ENCODE measurements at regions not wholly inside any gene's neighbourhood (a gene's known extent, or its start where the extent isn't known, plus 50 kb on each side); places are given as distances from the start of the nearest gene placed in this dataset.

GRCh38 chr13:22561581-22561980 lies 619.2 kb upstream of the SGCG start:
- TF ChIP-seq CTCF (IDR thresholded peaks at IDR 0.05; ENCODE audit: extremely low read depth in 1 of 2, insufficient read depth in 1 of 2, low read depth in 1 of 2, low read length in 2 of 2) = no peak
- TF ChIP-seq EZH2 (IDR thresholded peaks at IDR 0.05; ENCODE audit: borderline replicate concordance, low read depth, low read length, severe bottlenecking) = no peak
- no peak for TF ChIP-seq JUN (IDR thresholded peaks at IDR 0.05; ENCODE audit: borderline replicate concordance, insufficient read depth, insufficient read length, low read depth)
- no peak for TF ChIP-seq MAX (IDR thresholded peaks at IDR 0.05; ENCODE audit: insufficient read depth, insufficient read length)
- no peak for TF ChIP-seq MYC (IDR thresholded peaks at IDR 0.05; ENCODE audit: low read depth, low read length)
- no peak for TF ChIP-seq GATA2 (IDR thresholded peaks at IDR 0.05; ENCODE audit: insufficient read depth, insufficient read length, low read depth, low read length)
- TF ChIP-seq POLR2A (IDR thresholded peaks at IDR 0.05; ENCODE audit: low read depth, low read length) = no peak
- TF ChIP-seq POLR2AphosphoS5 (IDR thresholded peaks at IDR 0.05; ENCODE audit: insufficient read depth, low read depth, low read length) = no peak
- no peak for TF ChIP-seq FOS (IDR thresholded peaks at IDR 0.05; ENCODE audit: borderline replicate concordance, insufficient read depth, low read length)
- Histone ChIP-seq H4K20me1 (replicated peaks; ENCODE audit: control insufficient read depth, extremely low read depth, insufficient read depth, low read length) (no peaks in the 10 kb centered on the region), H3K27me3 (ENCODE audit: control insufficient read depth in 2 of 2, insufficient read depth in 2 of 2, low read length in 2 of 2) (no peaks in the 10 kb centered on the region), H3K4me2 (ENCODE audit: insufficient read depth, low read length) (no peak overlapping the region), H2AFZ (ENCODE audit: low read depth, low read length) (no peak overlapping the region), H3K9ac (replicated peaks; ENCODE audit: extremely low read depth, insufficient read depth, low read length) (no peak overlapping the region), H3K4me1 (ENCODE audit: control insufficient read depth, extremely low read depth, insufficient read depth, low read length) (no peaks in the 10 kb centered on the region), H3K9me1 (replicated peaks; ENCODE audit: control insufficient read depth, extremely low read depth, insufficient read depth, low read length) (no peaks in the 10 kb centered on the region), H3K9me3 (replicated peaks; ENCODE audit: control insufficient read depth, insufficient read depth, low read length) (no peaks in the 10 kb centered on the region), H3K36me3 (ENCODE audit: control insufficient read depth in 2 of 2, extremely low read depth in 1 of 2, insufficient read depth in 2 of 2, low read length in 2 of 2) (no peaks in the 10 kb centered on the region), H3K27ac (ENCODE audit: insufficient read depth, low read depth, low read length) (no peak overlapping the region), H3K4me3 (replicated peaks in 1 of 3; ENCODE audit: insufficient read depth in 1 of 3, low read depth in 1 of 3, low read length in 3 of 3) (no peak overlapping the region), H3K79me2 (ENCODE audit: control insufficient read depth, insufficient read depth, low read length) (no peaks in the 10 kb centered on the region)
- no TSS peak for BruUV-seq (replicated peaks)
- intact Hi-C loops (cut with micrococcal nuclease) = no loop called here
- CTCF ChIA-PET = interaction anchor here (1.2 kb wide), 1 partner anchor 15 kb away, joined by 3 read pairs; no protein-coding TSS in a partner anchor
- dilution Hi-C loops (cut with MboI; ENCODE audit: extremely low pct_ligation_motif_present, low sequenced_read_pairs) = no loop called here
- POLR2A ChIA-PET = no interaction called here
- DNase-seq (ENCODE audit: low read depth, low spot score) = no peak
- no peak for FAIRE-seq

Measured in endothelial cell of umbilical vein (primary cell).